ENCODE measurements at regions not wholly inside any gene's neighbourhood (a gene's known extent, or its start where the extent isn't known, plus 50 kb on each side); places are given as distances from the start of the nearest gene placed in this dataset.

DNA sequence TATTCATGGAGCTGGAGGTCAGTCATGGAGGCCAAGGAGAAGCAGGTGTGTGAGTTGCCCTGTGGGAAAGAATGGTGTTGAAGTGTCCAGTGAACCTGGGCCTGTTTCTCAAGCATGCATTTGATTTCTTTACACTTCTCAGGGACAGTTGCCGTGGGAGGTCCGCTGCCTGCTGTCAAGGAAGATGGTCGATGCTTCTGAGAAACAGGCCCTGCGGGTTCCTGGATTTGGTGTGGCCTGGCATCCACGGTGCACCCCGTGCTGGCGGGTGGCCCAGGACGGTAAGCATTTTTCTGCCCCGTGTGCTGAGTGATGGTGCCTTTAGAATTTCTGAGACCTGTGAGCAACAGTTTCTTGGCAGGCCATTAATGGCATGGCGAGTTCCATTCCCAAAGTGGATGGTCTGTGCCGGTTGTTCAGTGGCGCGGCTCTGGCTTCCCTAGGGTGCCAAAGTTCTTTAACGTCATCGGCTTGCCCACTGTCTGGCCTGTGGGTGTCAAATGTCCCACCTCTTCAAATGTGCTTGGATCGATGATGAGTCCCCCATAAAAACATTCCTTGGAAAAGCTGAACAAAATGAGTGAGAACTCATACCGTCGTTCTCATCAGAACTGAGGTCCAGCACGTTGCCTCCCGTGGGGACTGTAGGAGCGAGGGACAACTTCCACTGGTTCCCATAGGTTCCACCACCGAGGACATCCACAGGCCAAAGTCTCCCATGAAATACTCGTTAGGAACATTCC, 107.2 kb downstream of the SNRPN start:
- ATAC-seq, result no peak
- Histone ChIP-seq H3K27me3 (no peaks in the 10 kb centered on the region), H3K4me3 (no peak overlapping the region), H3K36me3 (peaks cover 0 to 100% of the 10 kb centered on the region in 2 donors), H3K27ac (no peak overlapping the region), H3K4me1 (no peaks in the 10 kb centered on the region), H3K9me3 (peaks cover 6 to 100% of the 10 kb centered on the region in 2 donors)
- DNase-seq, result no peak
- TF ChIP-seq, protein P1, sequence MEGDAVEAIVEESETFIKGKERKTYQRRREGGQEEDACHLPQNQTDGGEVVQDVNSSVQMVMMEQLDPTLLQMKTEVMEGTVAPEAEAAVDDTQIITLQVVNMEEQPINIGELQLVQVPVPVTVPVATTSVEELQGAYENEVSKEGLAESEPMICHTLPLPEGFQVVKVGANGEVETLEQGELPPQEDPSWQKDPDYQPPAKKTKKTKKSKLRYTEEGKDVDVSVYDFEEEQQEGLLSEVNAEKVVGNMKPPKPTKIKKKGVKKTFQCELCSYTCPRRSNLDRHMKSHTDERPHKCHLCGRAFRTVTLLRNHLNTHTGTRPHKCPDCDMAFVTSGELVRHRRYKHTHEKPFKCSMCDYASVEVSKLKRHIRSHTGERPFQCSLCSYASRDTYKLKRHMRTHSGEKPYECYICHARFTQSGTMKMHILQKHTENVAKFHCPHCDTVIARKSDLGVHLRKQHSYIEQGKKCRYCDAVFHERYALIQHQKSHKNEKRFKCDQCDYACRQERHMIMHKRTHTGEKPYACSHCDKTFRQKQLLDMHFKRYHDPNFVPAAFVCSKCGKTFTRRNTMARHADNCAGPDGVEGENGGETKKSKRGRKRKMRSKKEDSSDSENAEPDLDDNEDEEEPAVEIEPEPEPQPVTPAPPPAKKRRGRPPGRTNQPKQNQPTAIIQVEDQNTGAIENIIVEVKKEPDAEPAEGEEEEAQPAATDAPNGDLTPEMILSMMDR (IDR thresholded peaks at IDR 0.05), result no peak
- intact Hi-C loops (cut with DNase I), result no loop called here

DNA sequence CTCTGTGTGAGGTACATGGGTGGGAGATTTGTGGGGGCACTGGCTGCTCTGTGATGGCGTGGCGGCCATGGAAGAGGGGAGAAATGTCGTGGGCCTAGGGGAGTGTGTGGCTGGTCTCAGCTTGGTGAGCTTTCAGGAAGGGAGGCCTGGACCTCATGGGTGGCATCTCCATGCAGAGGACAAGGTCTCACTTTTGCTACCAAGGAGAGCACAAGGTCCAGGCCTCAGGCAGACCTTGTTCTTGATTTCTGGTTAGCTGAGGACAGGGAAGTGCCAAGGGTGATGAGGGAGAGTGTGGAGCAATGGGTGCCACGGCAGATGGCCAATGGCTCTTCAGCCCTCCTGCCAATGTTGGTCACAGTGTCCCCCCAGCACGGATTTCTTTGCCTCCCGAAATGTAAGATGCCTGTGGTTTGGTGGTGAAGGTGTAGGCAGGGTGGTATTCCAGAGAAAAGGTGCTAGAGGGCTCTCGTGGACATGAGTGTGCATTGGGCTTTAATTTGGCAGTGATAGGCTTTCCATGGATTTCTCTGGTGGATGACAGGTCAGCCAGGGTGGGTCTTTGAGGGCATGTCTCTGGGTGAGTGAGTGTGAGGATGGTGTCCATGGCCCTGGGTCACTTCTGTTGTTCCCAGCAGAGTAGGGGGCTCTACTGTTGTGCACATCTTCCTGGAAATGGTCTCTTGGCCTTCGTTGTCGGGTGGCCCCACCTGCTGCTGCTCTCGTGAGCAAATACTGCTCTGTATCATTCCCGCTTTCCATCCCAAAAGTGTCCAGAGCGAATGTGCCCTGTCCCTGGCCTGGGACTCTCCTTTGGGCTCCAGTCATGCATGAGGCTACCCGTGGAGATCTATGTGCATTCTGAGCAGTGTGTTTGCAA, 108.0 kb downstream of the SNRPN start:
- TF ChIP-seq, protein P1 (IDR thresholded peaks at IDR 0.05), result no peak

DNA sequence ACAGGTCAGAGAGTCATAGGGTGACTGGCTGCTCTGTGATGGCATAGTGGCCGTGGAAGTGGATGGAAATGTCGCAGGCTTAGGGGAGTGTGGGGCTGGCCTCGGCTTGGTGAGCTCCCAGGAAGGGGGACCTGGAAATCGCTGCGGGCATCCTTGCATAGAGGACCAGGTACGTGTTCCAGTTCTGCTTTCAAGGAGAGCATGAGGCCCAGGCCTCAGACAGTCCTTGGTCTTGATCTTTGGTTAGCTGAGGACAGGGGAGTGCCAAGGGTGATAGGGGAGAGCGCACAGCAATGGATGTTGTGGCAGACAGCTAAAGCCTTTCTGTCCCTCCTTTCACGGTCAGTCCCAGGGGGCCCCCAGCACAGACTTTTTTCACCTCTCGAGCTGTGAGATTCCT, 110.5 kb downstream of the SNRPN start:
- Histone ChIP-seq H3K27ac (no peak overlapping the region), H3K4me3 (no peak overlapping the region), H3K36me3 (peaks cover 0 to 100% of the 10 kb centered on the region in 2 donors), H3K4me1 (no peaks in the 10 kb centered on the region), H3K27me3 (no peaks in the 10 kb centered on the region), H3K9me3 (peaks cover 19 to 100% of the 10 kb centered on the region in 2 donors)
- no peak for ATAC-seq
- intact Hi-C loops (cut with DNase I), result no loop called here
- DNase-seq, result no peak
- TF ChIP-seq, protein P1 (IDR thresholded peaks at IDR 0.05), result no peak

More for the DNA sequence above, 108.0 kb downstream of the SNRPN start:
- Histone ChIP-seq H3K27ac (no peak overlapping the region), H3K36me3 (peaks cover 0 to 100% of the 10 kb centered on the region in 2 donors), H3K27me3 (no peaks in the 10 kb centered on the region), H3K4me3 (no peak overlapping the region), H3K9me3 (peaks cover 12 to 100% of the 10 kb centered on the region in 2 donors), H3K4me1 (no peaks in the 10 kb centered on the region)
- intact Hi-C loops (cut with DNase I), result no loop called here
- ATAC-seq (no peak), DNase-seq (no peak)

DNA sequence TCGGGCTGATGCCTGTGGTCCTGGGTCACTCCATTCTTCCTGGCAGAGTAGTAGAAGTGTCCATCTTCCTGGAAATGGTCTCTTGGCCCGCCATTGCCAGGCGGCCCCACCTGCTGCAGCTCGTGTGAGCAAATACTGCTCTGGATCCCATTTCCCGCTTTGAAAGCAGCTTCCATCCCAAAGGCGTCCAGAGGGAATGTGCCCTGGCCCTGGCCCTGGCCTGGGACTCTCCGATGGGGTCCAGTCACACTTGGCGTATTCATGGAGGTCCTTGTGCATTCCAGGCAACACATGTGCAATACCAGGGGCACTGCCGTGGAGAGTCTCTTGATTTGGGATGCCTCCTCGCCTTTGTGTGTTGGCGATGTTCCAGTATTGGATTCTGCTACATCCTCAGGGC, 111.1 kb downstream of the SNRPN start:
- DNase-seq (no peak), ATAC-seq (no peak)
- H3K4me1 ChIP-seq, result no peaks in the 10 kb centered on the region
- intact Hi-C loops (cut with DNase I), result no loop called here
- H3K4me3 ChIP-seq, result no peak overlapping the region
- H3K27ac ChIP-seq, result no peak overlapping the region
- no peaks in the 10 kb centered on the region for H3K27me3 ChIP-seq
- peaks cover 19 to 100% of the 10 kb centered on the region in 2 donors for H3K9me3 ChIP-seq
- H3K36me3 ChIP-seq, result peaks cover 0 to 100% of the 10 kb centered on the region in 2 donors
- TF ChIP-seq, protein P1 (IDR thresholded peaks at IDR 0.05), result no peak

DNA sequence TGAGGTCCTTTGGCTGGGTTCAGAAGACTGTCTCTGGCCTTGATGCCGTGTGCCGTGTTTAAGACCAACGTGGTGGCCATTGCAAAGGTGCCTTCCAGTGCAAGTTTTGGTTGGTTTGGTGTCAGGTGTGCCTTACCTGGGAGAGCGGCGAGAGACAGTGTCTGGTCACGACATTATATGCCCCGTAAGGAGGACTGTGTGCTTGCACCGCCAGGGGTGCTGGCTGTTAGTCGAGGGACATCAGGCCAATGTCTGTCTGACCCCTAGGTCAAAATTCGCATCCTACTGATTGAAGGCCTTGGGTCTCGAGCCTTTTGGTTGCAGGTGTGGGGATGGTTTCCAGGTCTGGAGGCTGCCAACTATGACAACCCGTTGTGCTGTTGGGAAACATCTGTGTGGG, 111.9 kb downstream of the SNRPN start:
- peaks cover 19 to 100% of the 10 kb centered on the region in 2 donors for H3K9me3 ChIP-seq
- H3K4me3 ChIP-seq, result no peak overlapping the region
- ATAC-seq (no peak), DNase-seq (no peak)
- H3K36me3 ChIP-seq, result peaks cover 0 to 100% of the 10 kb centered on the region in 2 donors
- H3K27ac ChIP-seq, result no peak overlapping the region
- intact Hi-C loops (cut with DNase I), result no loop called here
- no peaks in the 10 kb centered on the region for H3K4me1 ChIP-seq
- TF ChIP-seq, protein P1 (IDR thresholded peaks at IDR 0.05), result no peak
- no peaks in the 10 kb centered on the region for H3K27me3 ChIP-seq
